ENCODE measurements at regions not wholly inside any gene's neighbourhood (a gene's known extent, or its start where the extent isn't known, plus 50 kb on each side); places are given as distances from the start of the nearest gene placed in this dataset.

- no peaks in the 10 kb centered on the region for H3K27me3 ChIP-seq
- no peak for TF ChIP-seq CTCF (IDR thresholded peaks at IDR 0.05; ENCODE audit: low read depth, low read length)
- no peak for DNase-seq (ENCODE audit: low read depth in 1 of 2, low spot score in 1 of 2)
These were observed 468.7 kb upstream of the ZEB2 start for GRCh38 chr2:144988591-144988990.

GRCh38 chr2:144986691-144987090 lies 466.8 kb upstream of the ZEB2 start:
- H3K27me3 ChIP-seq: no peaks in the 10 kb centered on the region
- no peak overlapping the region for H3K27ac ChIP-seq
- no peak for TF ChIP-seq CTCF (IDR thresholded peaks at IDR 0.05; ENCODE audit: low read depth, low read length)
- no peaks in the 10 kb centered on the region for H3K4me1 ChIP-seq (ENCODE audit: low read depth)
- no peaks in the 10 kb centered on the region for H3K9me3 ChIP-seq (ENCODE audit: low read depth)
- no peak overlapping the region for H3K4me3 ChIP-seq
- no peak for DNase-seq (ENCODE audit: low read depth in 1 of 2, low spot score in 1 of 2)
- no peaks in the 10 kb centered on the region for H3K36me3 ChIP-seq

More at GRCh38 chr2:144988591-144988990, 468.7 kb upstream of the ZEB2 start:
- no peak overlapping the region for H3K4me3 ChIP-seq
- H3K9me3 ChIP-seq (ENCODE audit: low read depth): no peaks in the 10 kb centered on the region
- H3K27ac ChIP-seq: no peak overlapping the region
- H3K4me1 ChIP-seq (ENCODE audit: low read depth): no peaks in the 10 kb centered on the region
- no peaks in the 10 kb centered on the region for H3K36me3 ChIP-seq

- TF ChIP-seq CTCF (IDR thresholded peaks at IDR 0.05; ENCODE audit: low read depth, low read length): no peak
- Histone ChIP-seq H3K36me3 (no peaks in the 10 kb centered on the region), H3K27ac (no peak overlapping the region), H3K4me1 (ENCODE audit: low read depth) (no peaks in the 10 kb centered on the region), H3K4me3 (no peak overlapping the region), H3K9me3 (ENCODE audit: low read depth) (no peaks in the 10 kb centered on the region), H3K27me3 (no peaks in the 10 kb centered on the region)
- no peak for DNase-seq (ENCODE audit: low read depth in 1 of 2, low spot score in 1 of 2)
These were observed 464.1 kb upstream of the ZEB2 start for GRCh38 chr2:144984038-144984437.

- TF ChIP-seq CTCF (IDR thresholded peaks at IDR 0.05; ENCODE audit: low read depth, low read length): no peak
- H3K9me3 ChIP-seq (ENCODE audit: low read depth): no peaks in the 10 kb centered on the region
- no peak for DNase-seq (ENCODE audit: low read depth in 1 of 2, low spot score in 1 of 2)
These were observed 463.2 kb upstream of the ZEB2 start for GRCh38 chr2:144983107-144983506.

GRCh38 chr2:144982481-144982880 lies 462.6 kb upstream of the ZEB2 start:
- Histone ChIP-seq H3K9me3 (ENCODE audit: low read depth) (no peaks in the 10 kb centered on the region), H3K4me1 (ENCODE audit: low read depth) (no peaks in the 10 kb centered on the region), H3K27me3 (no peaks in the 10 kb centered on the region), H3K36me3 (no peaks in the 10 kb centered on the region), H3K4me3 (no peak overlapping the region), H3K27ac (no peak overlapping the region)
- TF ChIP-seq CTCF (IDR thresholded peaks at IDR 0.05; ENCODE audit: low read depth, low read length): no peak
- no peak for DNase-seq (ENCODE audit: low read depth in 1 of 2, low spot score in 1 of 2)

More at GRCh38 chr2:144983107-144983506, 463.2 kb upstream of the ZEB2 start:
- Histone ChIP-seq H3K4me1 (ENCODE audit: low read depth) (no peaks in the 10 kb centered on the region), H3K27ac (no peak overlapping the region), H3K27me3 (no peaks in the 10 kb centered on the region), H3K4me3 (no peak overlapping the region), H3K36me3 (no peaks in the 10 kb centered on the region)

GRCh38 chr2:144975881-144976280 lies 456.0 kb upstream of the ZEB2 start:
- Histone ChIP-seq H3K4me1 (ENCODE audit: low read depth) (peaks cover 5% of the 10 kb centered on the region), H3K27ac (no peak overlapping the region), H3K36me3 (no peaks in the 10 kb centered on the region), H3K4me3 (no peak overlapping the region), H3K9me3 (ENCODE audit: low read depth) (no peaks in the 10 kb centered on the region), H3K27me3 (no peaks in the 10 kb centered on the region)
- DNase-seq (ENCODE audit: low read depth in 1 of 2, low spot score in 1 of 2): no peak
- TF ChIP-seq CTCF (IDR thresholded peaks at IDR 0.05; ENCODE audit: low read depth, low read length): no peak
